Lung microvascular endothelial cell (primary cell): ENCODE measurements at regions not wholly inside any gene's neighbourhood (a gene's known extent, or its start where the extent isn't known, plus 50 kb on each side); places are given as distances from the start of the nearest gene placed in this dataset.

Source experiments
- DNase-seq, 2 donors: peaks; one replicate each; pipeline versions ENCODE4 v3.0.0 to v3.0.0-alpha.2; 2010; ENCODE audit warnings: low read depth in 2 of 2

GRCh38 chr9:86764221-86764624, 183.1 kb downstream of the GAS1 start:
- no peak for DNase-seq

GRCh38 chr9:86763791-86764190, 183.5 kb downstream of the GAS1 start:
- no peak for DNase-seq

GRCh38 chr9:86757382-86757720, 190.0 kb downstream of the GAS1 start:
- DNase-seq = no peak

GRCh38 chr9:86756576-86757381, 190.5 kb downstream of the GAS1 start:
- DNase-seq = no peak

- DNase-seq = no peak
These were observed 191.8 kb downstream of the GAS1 start for GRCh38 chr9:86755561-86755941.

GRCh38 chr9:86754581-86755560, 192.4 kb downstream of the GAS1 start:
- DNase-seq = no peak

GRCh38 chr9:86753836-86754235, 193.5 kb downstream of the GAS1 start:
- no peak for DNase-seq

- DNase-seq = no peak
These were observed 194.6 kb downstream of the GAS1 start for GRCh38 chr9:86752733-86753132.

- DNase-seq = no peak
These were observed 195.3 kb downstream of the GAS1 start for GRCh38 chr9:86751956-86752355.

GRCh38 chr9:86751207-86751606, 196.1 kb downstream of the GAS1 start:
- DNase-seq = no peak

- DNase-seq = no peak
These were observed 197.4 kb downstream of the GAS1 start for GRCh38 chr9:86749894-86750255.

- DNase-seq = no peak
These were observed 198.0 kb downstream of the GAS1 start for GRCh38 chr9:86749161-86749893.

- DNase-seq = no peak
These were observed 199.6 kb downstream of the GAS1 start for GRCh38 chr9:86747711-86748110.

- no peak for DNase-seq
These were observed 205.7 kb downstream of the GAS1 start for GRCh38 chr9:86741311-86742208.

GRCh38 chr9:86735772-86736458, 211.4 kb downstream of the GAS1 start:
- no peak for DNase-seq

- DNase-seq = no peak
These were observed 212.5 kb downstream of the GAS1 start for GRCh38 chr9:86734771-86735170.

GRCh38 chr9:86733929-86734328, 213.4 kb downstream of the GAS1 start:
- DNase-seq = no peak

GRCh38 chr9:86732514-86733171, 214.7 kb downstream of the GAS1 start:
- DNase-seq = no peak

GRCh38 chr9:86731511-86732063, 215.7 kb downstream of the GAS1 start:
- no peak for DNase-seq
